HG02885 (cell line): ENCODE measurements at regions not wholly inside any gene's neighbourhood (a gene's known extent, or its start where the extent isn't known, plus 50 kb on each side); places are given as distances from the start of the nearest gene placed in this dataset.
"Not testable (repeated sequence)": the region's sequence is repeated elsewhere in the genome, so short reads cannot be mapped to it uniquely, and the experiment has no call there.

Experiments
- ATAC-seq: cut with Tn5 transposase; IDR thresholded peaks from one replicate; pipeline ENCODE4 v1.9.1; 2021; ENCODE audit warnings: mild to moderate bottlenecking; ENCODE audit not compliant: unreplicated experiment, poor library complexity

DNA sequence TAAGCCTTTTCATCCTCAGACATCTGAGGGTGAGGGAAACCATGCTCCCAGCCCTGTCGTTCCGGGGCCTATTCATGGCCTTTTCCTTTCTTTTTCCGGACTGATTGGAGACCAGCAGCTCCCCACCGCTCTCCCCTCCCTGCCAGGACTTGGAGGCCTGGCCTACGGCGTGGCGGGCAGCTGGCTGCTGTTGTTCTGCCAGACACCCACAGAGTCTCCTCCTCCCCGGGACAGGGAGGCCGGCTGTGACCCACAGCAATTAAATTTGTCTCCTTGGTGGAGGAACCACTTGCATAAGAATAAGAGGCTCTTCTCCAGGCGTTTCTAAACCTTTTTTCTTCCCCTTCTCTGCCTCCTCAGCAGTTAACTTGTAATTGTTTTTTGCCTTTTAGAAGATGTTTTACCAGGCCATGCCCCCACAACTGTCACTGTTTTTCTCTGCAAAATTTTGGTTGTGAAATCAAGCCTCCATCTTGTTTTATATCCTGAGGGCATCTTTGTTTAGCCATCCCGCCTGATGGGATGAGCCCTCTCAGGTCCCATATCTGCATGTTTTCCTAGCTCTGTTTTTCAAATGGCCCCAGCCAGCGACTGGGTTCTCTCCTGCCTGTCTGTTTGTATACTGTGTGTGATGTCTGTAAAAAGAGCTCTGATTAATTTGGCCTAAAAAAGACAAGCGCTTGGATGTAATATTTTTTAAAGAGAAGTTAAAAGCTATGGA is 1060.0 kb upstream of the DDX18 start:
- no peak for ATAC-seq

GRCh38 chr2:116761864-116762263 is 1052.6 kb upstream of the DDX18 start:
- ATAC-seq = no peak

- ATAC-seq = no peak
These were observed 1045.0 kb upstream of the DDX18 start for GRCh38 chr2:116769514-116769913.

- no peak for ATAC-seq
These were observed 1037.9 kb upstream of the DDX18 start for GRCh38 chr2:116776556-116776955.

GRCh38 chr2:116787848-116788247 is 1026.6 kb upstream of the DDX18 start:
- no peak for ATAC-seq

DNA sequence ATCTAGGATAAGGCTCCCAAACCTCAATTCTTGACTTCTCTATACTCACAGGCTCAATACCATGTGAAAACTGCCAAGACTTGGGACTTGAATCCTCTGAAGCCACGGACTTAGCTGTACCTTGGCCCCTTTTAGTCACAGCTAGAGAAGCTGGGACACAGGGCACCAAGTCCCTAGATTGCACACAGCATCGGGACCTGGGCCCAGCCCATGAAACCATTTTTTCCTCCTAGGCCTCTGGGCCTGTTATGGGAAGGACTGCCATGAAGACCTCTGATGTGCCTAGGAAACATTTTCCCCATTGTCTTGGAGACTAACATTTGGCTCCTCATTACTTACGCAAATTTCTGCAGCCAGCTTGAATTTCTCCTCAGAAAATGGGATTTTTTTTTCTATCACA is 1011.8 kb upstream of the DDX18 start:
- no peak for ATAC-seq

GRCh38 chr2:116804901-116805300 is 1009.6 kb upstream of the DDX18 start:
- no peak for ATAC-seq

DNA sequence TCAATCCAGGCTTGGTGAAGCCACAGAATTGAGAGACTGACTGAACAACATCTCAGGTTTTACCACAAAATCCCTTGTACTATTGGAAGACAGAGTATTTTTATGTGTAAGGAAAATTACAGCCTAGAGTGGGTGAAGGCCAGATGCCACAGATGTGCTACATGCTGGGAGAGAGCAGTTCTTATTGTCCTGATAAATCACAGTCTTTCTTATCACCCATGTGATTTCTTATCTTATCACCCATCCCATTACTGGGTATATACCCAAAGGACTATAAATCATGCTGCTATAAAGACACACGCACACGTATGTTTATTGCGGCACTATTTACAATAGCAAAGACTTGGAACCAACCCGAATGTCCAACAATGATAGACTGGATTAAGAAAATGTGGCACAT is 1008.0 kb upstream of the DDX18 start:
- ATAC-seq = not testable (repeated sequence)

DNA sequence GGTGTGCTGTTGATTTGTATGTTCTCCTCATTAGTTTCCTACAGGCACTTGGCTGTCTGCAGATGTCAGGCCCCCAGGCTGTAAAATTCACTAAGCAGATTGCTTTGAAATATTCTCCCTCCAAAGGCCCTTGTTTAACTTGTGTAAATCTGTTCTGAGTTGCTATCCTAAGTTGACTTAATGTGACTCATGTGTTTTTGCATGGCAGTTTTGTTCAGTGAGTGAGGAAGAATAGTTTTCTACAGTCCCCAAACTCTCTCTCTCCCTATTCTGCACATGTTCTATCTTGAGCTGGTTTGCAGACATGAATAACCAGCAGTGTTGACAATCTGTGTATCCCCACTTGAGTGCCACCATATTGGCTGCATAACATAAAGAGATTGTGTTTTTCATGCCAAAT is 1005.4 kb upstream of the DDX18 start:
- ATAC-seq = no peak

- no peak for ATAC-seq
These were observed 1004.4 kb upstream of the DDX18 start for GRCh38 chr2:116810071-116810470.

GRCh38 chr2:116810645-116811044 is 1003.8 kb upstream of the DDX18 start:
- ATAC-seq = no peak

GRCh38 chr2:116819355-116819754 is 995.1 kb upstream of the DDX18 start:
- no peak for ATAC-seq

- ATAC-seq = no peak
These were observed 993.5 kb upstream of the DDX18 start for GRCh38 chr2:116820986-116821385.

GRCh38 chr2:116829543-116829942 is 984.9 kb upstream of the DDX18 start:
- not testable (repeated sequence) for ATAC-seq

DNA sequence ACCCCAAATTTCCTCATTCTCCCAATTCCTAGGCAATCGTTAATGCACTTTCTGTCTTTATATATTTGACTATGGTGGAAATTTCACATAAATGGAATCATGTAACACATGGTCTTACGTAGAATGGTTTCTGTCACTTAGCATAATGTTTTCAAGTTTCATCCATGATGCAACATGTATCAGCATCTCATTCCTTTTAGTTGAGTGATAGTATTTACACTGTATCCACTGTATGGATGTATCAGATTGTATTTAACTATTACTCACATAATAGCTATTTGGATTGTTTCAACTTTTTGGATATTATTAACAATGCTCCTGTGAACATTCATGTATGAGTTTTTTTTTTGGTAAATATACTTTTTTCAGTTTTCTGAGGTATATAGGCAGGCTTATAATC is 982.3 kb upstream of the DDX18 start:
- ATAC-seq = no peak

DNA sequence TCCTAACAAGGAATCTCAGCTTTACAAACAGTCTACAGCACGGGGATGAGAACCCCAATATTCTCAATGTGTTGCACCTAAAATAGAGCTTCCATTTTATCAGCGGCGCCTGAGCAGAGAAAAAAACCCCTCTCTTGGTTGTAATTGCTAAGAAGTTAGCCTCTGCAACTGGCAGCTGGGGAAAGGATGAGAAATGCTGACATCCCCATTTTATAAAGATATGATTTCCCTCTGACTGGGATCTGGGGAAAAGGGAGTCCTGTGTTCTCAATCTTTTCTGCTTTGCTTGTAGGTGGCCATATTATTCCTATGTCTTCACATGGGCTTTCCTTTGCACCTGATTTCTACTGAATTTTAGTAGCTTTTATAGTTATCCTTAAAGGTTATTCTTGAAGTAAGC is 981.4 kb upstream of the DDX18 start:
- no peak for ATAC-seq

DNA sequence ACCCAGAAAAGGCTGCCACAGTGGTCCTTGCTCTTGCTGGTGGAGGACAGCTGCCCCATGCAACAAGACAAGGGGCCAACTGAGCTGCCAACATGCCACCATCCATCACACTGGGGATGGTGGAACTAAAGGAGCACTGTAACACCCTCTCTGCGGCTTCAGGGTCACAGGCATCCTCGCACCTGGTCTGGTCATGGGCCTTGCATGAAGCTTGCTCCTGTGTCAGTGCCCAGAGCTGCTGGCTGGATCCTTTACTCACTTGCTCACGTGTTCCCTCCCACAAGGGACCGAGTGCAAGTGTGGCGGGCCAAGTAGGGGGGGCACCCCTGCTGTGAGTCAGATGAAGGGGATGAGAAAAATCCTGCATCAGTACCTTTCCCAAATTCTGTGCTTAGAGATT is 972.3 kb upstream of the DDX18 start:
- ATAC-seq = no peak

DNA sequence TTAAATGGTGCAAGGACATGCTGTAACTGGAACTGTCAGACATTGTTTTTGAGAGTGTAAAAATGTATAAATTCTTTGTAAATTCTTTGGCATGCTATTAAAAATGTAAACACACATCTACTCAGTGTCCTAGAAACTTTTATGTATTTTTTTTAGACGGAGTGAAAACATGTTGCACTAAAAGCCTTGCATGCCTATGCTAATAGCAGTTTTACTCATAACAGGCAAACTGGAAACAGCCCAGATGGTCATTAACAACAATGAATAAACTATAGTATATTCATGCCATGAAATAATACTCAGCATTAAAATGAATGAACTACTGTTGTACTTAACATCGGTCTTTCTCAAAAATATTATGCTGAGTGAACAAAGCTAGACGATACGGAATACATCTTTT is 954.8 kb upstream of the DDX18 start:
- no peak for ATAC-seq

- ATAC-seq = no peak
These were observed 940.5 kb upstream of the DDX18 start for GRCh38 chr2:116874021-116874420.

DNA sequence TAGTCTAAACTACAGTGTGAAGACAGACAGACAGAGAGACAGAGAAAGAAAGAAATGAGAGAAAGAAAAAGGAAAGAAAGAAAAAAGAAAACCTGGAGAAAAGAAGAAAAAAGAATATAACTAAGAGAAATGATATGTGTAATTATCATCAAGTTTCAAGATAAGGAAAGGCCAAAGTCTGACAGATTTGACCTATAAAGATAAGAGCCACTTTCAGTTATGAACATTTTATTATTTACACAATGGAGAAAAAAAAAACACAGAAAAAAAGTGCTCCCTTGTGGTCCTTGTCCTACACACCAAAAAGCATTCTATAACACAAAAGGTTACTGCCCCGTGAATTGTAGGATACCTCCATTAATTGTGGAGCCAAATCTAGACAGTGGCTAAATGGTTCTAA is 937.2 kb upstream of the DDX18 start:
- ATAC-seq = no peak

DNA sequence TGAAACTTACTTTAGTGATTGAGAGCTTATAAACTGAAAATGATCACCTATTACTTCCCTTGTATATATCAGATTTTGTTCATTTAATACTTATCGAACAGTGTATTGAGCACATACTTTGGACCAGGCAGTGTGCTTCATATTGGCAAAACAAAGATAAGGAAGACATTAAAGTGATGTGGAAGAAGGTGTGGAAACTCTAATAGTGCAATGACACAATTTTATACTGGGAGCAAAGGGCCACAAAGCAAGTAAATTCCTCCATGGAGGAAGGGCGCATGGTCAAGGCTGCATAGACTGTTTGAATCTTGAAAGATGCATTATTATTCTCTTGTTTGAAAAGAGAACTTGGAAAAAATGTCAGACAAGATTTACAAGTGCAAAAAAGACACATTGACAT is 936.5 kb upstream of the DDX18 start:
- no peak for ATAC-seq

DNA sequence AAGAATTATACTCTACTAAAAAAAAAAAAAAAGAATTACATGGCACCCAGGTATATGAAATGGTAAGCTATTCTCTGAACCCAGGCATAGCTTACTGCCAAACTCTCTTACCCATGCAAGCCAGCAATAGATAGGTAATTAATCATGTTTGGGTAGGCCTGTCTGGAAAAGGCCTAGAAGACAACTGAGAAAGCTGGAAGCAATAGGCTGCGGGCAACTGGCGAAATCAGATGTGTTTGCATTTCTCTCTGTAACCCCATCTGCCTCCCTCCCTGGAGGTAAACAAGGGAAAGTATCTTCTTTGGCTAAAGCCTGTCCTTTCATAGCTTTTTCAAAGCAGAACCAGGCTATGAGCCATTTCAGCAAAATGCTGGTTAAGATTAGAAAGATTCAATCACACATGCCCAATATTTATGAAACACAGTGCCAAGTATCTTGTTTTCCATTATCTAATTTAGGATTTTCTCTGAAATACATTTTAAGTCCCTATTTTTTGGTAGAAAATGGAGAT is 934.8 kb upstream of the DDX18 start:
- no peak for ATAC-seq
